HG03175 (cell line): ENCODE measurements at regions not wholly inside any gene's neighbourhood (a gene's known extent, or its start where the extent isn't known, plus 50 kb on each side); places are given as distances from the start of the nearest gene placed in this dataset.
"Not testable (repeated sequence)": the region's sequence is repeated elsewhere in the genome, so short reads cannot be mapped to it uniquely, and the experiment has no call there.

Source experiments
- ATAC-seq: cut with Tn5 transposase; IDR thresholded peaks from one replicate; pipeline ENCODE4 v1.9.1; 2021; ENCODE audit warnings: mild to moderate bottlenecking, moderate library complexity; ENCODE audit not compliant: unreplicated experiment

GRCh38 chr2:207216457-207216856 is 50.7 kb upstream of the KLF7 start:
- ATAC-seq, result no peak

GRCh38 chr2:207217442-207217841 is 51.7 kb upstream of the KLF7 start:
- ATAC-seq, result no peak

GRCh38 chr2:207219081-207219630 is 53.4 kb upstream of the KLF7 start:
- no peak for ATAC-seq

GRCh38 chr2:207219676-207220501 is 54.1 kb upstream of the KLF7 start:
- no peak for ATAC-seq

- ATAC-seq, result no peak
Measured at GRCh38 chr2:207221731-207222130, 56.0 kb upstream of the KLF7 start.

- peak; percentile 80 for ATAC-seq
Measured at GRCh38 chr2:207223051-207223450, 57.3 kb upstream of the KLF7 start.

- ATAC-seq, result no peak
Measured at GRCh38 chr2:207224381-207224780, 58.6 kb upstream of the KLF7 start.

GRCh38 chr2:207224791-207225482 is 59.2 kb upstream of the KLF7 start:
- ATAC-seq, result no peak

GRCh38 chr2:207225773-207226172 is 60.0 kb upstream of the KLF7 start:
- no peak for ATAC-seq

GRCh38 chr2:207226243-207226642 is 60.5 kb upstream of the KLF7 start:
- ATAC-seq, result no peak

GRCh38 chr2:207226671-207227061 is 60.9 kb upstream of the KLF7 start:
- ATAC-seq, result no peak

- no peak for ATAC-seq
Measured at GRCh38 chr2:207227062-207227748, 61.5 kb upstream of the KLF7 start.

- ATAC-seq, result no peak
Measured at GRCh38 chr2:207227749-207228145, 62.0 kb upstream of the KLF7 start.

GRCh38 chr2:207228402-207228801 is 62.7 kb upstream of the KLF7 start:
- no peak for ATAC-seq

GRCh38 chr2:207229161-207229560 is 63.4 kb upstream of the KLF7 start:
- no peak for ATAC-seq

- ATAC-seq, result no peak
Measured at GRCh38 chr2:207230261-207231105, 64.7 kb upstream of the KLF7 start.

- no peak for ATAC-seq
Measured at GRCh38 chr2:207231106-207231865, 65.5 kb upstream of the KLF7 start.

- ATAC-seq, result no peak
Measured at GRCh38 chr2:207231967-207232366, 66.2 kb upstream of the KLF7 start.

GRCh38 chr2:207233141-207233540 is 67.4 kb upstream of the KLF7 start:
- not testable (repeated sequence) for ATAC-seq

- no peak for ATAC-seq
Measured at GRCh38 chr2:207233731-207234130, 68.0 kb upstream of the KLF7 start.
